HepG2 (cell line): ENCODE measurements at regions not wholly inside any gene's neighbourhood (a gene's known extent, or its start where the extent isn't known, plus 50 kb on each side); places are given as distances from the start of the nearest gene placed in this dataset.

ENCODE experiments used
- ATAC-seq: fragments of 200-7000 bp; cut with Tn5 transposase; 3 replicates; pipeline ENCODE4 v1.9.1; 2020; ENCODE audit warnings: mild to moderate bottlenecking, moderate library complexity
- BruUV-seq: library from RNA; stranded (reverse); fragments of 400-500 nt; replicated peaks from 2 replicates; lab custom pipeline; 2021; lab: Mats Ljungman, UMichigan
- CTCF ChIA-PET: fragments of 300-600 bp; formaldehyde crosslinking; extraction: SDS; loops from one replicate; lab custom pipeline; 2021; ENCODE audit warnings: low total read pairs, inconsistent platforms, low intra/inter-chr PET ratio; lab: Yijun Ruan, JAX
- POLR2A ChIA-PET: fragments of 350-600 bp; sonication (Branson Sonifier 250); formaldehyde crosslinking; loops from one replicate; lab custom pipeline; 2020; ENCODE audit warnings: antibody characterized with exemption, inconsistent platforms; lab: Yijun Ruan, JAX
- DNase-seq: peaks from one replicate; pipeline ENCODE4 v3.0.0-alpha.2; 2015; ENCODE audit warnings: low spot score
- FAIRE-seq: peaks from 3 replicates; lab custom pipeline; 2011; peaks lifted over from hg19 to GRCh38; lab: Jason Lieb, UNC
- H2AFZ ChIP-seq: one replicate; pipeline ENCODE4 v1.6.1; 2011; ENCODE audit warnings: low read length, inconsistent platforms
- H3K27ac ChIP-seq: fragments of 300-600 bp; 3 replicates; pipeline ENCODE4 v1.8.0; 2011; ENCODE audit warnings: mixed run types, mild to moderate bottlenecking, mixed read lengths, low read length, inconsistent platforms; ENCODE audit not compliant: insufficient read depth; ENCODE audit errors: extremely low read length
- H3K27me3 ChIP-seq, 2 experiments: fragments of 200-600 bp in 1 of 2; 2 replicates in 1 of 2; 3 replicates in 1 of 2; pipeline versions ENCODE4 v1.6.0 to v1.8.0; 2011; ENCODE audit warnings: low read length in 2 of 2, mild to moderate bottlenecking in 2 of 2, moderate library complexity in 2 of 2, inconsistent platforms in 1 of 2; ENCODE audit not compliant: insufficient read depth in 2 of 2, control insufficient read depth in 1 of 2
- H3K36me3 ChIP-seq, 2 experiments: fragments of 200-600 bp in 1 of 2; replicated peaks in 1 of 2; 2 replicates in 1 of 2; 3 replicates in 1 of 2; pipeline versions ENCODE4 v1.5.1 to v1.8.0; 2011; ENCODE audit warnings: low read length in 2 of 2, inconsistent platforms in 1 of 2; ENCODE audit not compliant: insufficient read depth in 2 of 2, control insufficient read depth in 1 of 2
- H3K4me1 ChIP-seq: 2 replicates; pipeline ENCODE4 v1.5.1; 2012; ENCODE audit warnings: low read length, inconsistent platforms; ENCODE audit not compliant: insufficient read depth
- H3K4me2 ChIP-seq: 2 replicates; pipeline ENCODE4 v1.6.0; 2011; ENCODE audit warnings: low read depth, low read length, inconsistent platforms
- H3K4me3 ChIP-seq, 3 experiments: fragments of 200-600 bp in 1 of 3; sonication (generic), shearing (Covaris generic) in 1 of 3; replicated peaks in 1 of 3; 2 replicates each; pipeline ENCODE4 v1.5.1; 2011 to 2016; ENCODE audit warnings: low read length in 3 of 3, inconsistent platforms in 2 of 3, low read depth in 2 of 3, mild to moderate bottlenecking in 2 of 3, control low read depth in 1 of 3, mixed read lengths in 1 of 3; ENCODE audit not compliant: insufficient read depth in 1 of 3
- H3K79me2 ChIP-seq: one replicate; pipeline ENCODE4 v1.6.1; 2011; ENCODE audit warnings: low read length, inconsistent platforms; ENCODE audit not compliant: insufficient read depth
- H3K9ac ChIP-seq: 2 replicates; pipeline ENCODE4 v1.6.0; 2011; ENCODE audit warnings: mild to moderate bottlenecking, low read depth, low read length, inconsistent platforms; ENCODE audit not compliant: insufficient read depth
- H3K9me3 ChIP-seq: 2 replicates; pipeline ENCODE4 v1.5.1; 2012; ENCODE audit warnings: mild to moderate bottlenecking, low read length
- H4K20me1 ChIP-seq: 2 replicates; pipeline ENCODE4 v1.6.0; 2011; ENCODE audit warnings: inconsistent platforms, mild to moderate bottlenecking, low read length, moderate library complexity; ENCODE audit not compliant: insufficient read depth
- E2F2 ChIP-seq: sonication (generic); formaldehyde crosslinking; IDR thresholded peaks from 2 replicates; pipeline ENCODE4 v1.4.0; 2020; ENCODE audit warnings: missing genetic modification reagents, borderline replicate concordance
- FOXC1 ChIP-seq: sonication (generic); formaldehyde crosslinking; IDR thresholded peaks from 2 replicates; pipeline ENCODE4 v1.8.0; 2022; ENCODE audit warnings: mild to moderate bottlenecking, missing genetic modification reagents, borderline replicate concordance
- HNRNPH1 ChIP-seq: fragments of 200-400 bp; formaldehyde crosslinking; optimal IDR thresholded peaks from 2 replicates; pipeline ENCODE3; 2017; ENCODE audit warnings: mild to moderate bottlenecking, low read depth, low read length
- MTF2 ChIP-seq: sonication (generic); formaldehyde crosslinking; IDR thresholded peaks from 2 replicates; pipeline ENCODE4 v1.5.0; 2020; ENCODE audit warnings: missing genetic modification reagents, borderline replicate concordance
- ONECUT2 ChIP-seq: sonication (generic); formaldehyde crosslinking; IDR thresholded peaks from 2 replicates; pipeline ENCODE4 v1.4.0; 2020; ENCODE audit warnings: missing genetic modification reagents
- PBX2 ChIP-seq: IDR thresholded peaks from 2 replicates; pipeline ENCODE4 v1.6.1; 2016; ENCODE audit warnings: control low read depth
- PRDM10 ChIP-seq: sonication (generic); formaldehyde crosslinking; IDR thresholded peaks from 2 replicates; pipeline ENCODE4 v1.4.0; 2020; ENCODE audit warnings: low read depth, missing genetic modification reagents
- SATB2 ChIP-seq: sonication (generic); formaldehyde crosslinking; IDR thresholded peaks from 2 replicates; pipeline ENCODE4 v1.5.0; 2020; ENCODE audit warnings: missing genetic modification reagents
- SP140L ChIP-seq: sonication (generic); formaldehyde crosslinking; IDR thresholded peaks from 2 replicates; pipeline ENCODE4 v1.4.0; 2020; ENCODE audit warnings: missing genetic modification reagents, borderline replicate concordance
- TP53 ChIP-seq: sonication (generic); formaldehyde crosslinking; conservative IDR thresholded peaks from 2 replicates; pipeline ENCODE4 v1.4.0; 2020; ENCODE audit warnings: missing genetic modification reagents
- YEATS4 ChIP-seq: sonication (generic); formaldehyde crosslinking; IDR thresholded peaks from 2 replicates; pipeline ENCODE4 v1.4.0; 2020; ENCODE audit warnings: missing genetic modification reagents, borderline replicate concordance
- ZFY ChIP-seq: sonication (generic); formaldehyde crosslinking; IDR thresholded peaks from 2 replicates; pipeline ENCODE4 v1.4.0; 2020; ENCODE audit warnings: missing genetic modification reagents
- ZGPAT ChIP-seq: IDR thresholded peaks from 2 replicates; pipeline ENCODE4 v1.6.1; 2016; ENCODE audit warnings: mild to moderate bottlenecking
- ZNF280B ChIP-seq: sonication (generic); formaldehyde crosslinking; IDR thresholded peaks from 2 replicates; pipeline ENCODE4 v1.5.0; 2020; ENCODE audit warnings: missing genetic modification reagents, mild to moderate bottlenecking, borderline replicate concordance
- ZNF7 ChIP-seq: IDR thresholded peaks from 2 replicates; pipeline ENCODE4 v1.6.1; 2016; ENCODE audit warnings: missing biosample characterization, missing genetic modification reagents
- ZNF747 ChIP-seq: sonication (generic); formaldehyde crosslinking; IDR thresholded peaks from 2 replicates; pipeline ENCODE4 v1.8.1; 2023; ENCODE audit warnings: missing genetic modification reagents, mild to moderate bottlenecking, borderline replicate concordance
- ZNF768 ChIP-seq: sonication (generic); formaldehyde crosslinking; IDR thresholded peaks from 2 replicates; pipeline ENCODE4 v1.4.0; 2020; ENCODE audit warnings: missing genetic modification reagents
- WGBS: methylation state at CpG from one replicate; pipeline ENCODE4 v1.1.6; 2017; ENCODE audit warnings: low lambda C conversion rate; 5-methylcytosine and 5-hydroxymethylcytosine counted together
- in situ Hi-C: cut with HindIII; loops from 2 replicates; pipeline ENCODE4 v1.10.0; 2017; ENCODE audit warnings: low pct_unique_long_range_greater_than_20kb; ENCODE audit not compliant: extremely low pct_ligation_motif_present
- intact Hi-C: fragments of 100-400 bp; cut with micrococcal nuclease; formaldehyde crosslinking; loops from one replicate; pipeline ENCODE4 v1.10.0; 2022; ENCODE audit not compliant: unreplicated experiment

GRCh38 chr10:105988848-105989247 lies 1175.7 kb downstream of the SORCS1 start:
- no TSS peak for BruUV-seq
- POLR2A ChIA-PET: no interaction called here
- H3K79me2 ChIP-seq: no peaks in the 10 kb centered on the region
- no peak overlapping the region for H3K9ac ChIP-seq
- H2AFZ ChIP-seq: no peak overlapping the region
- WGBS: 0% methylated on average over 1 of the region's 1 CpG
- in situ Hi-C loops (no loop called here), intact Hi-C loops (no loop called here)
- no peak overlapping the region for H3K4me2 ChIP-seq
- H3K4me3 ChIP-seq: no peak overlapping the region
- H3K27me3 ChIP-seq: no peaks in the 10 kb centered on the region; a peak in 1 of 5 replicates
- CTCF ChIA-PET: no interaction called here
- H3K27ac ChIP-seq: no peak overlapping the region
- FAIRE-seq (no peak), ATAC-seq (no peak), DNase-seq (no peak)
- H4K20me1 ChIP-seq: no peaks in the 10 kb centered on the region
- no peaks in the 10 kb centered on the region for H3K36me3 ChIP-seq
- no peaks in the 10 kb centered on the region for H3K4me1 ChIP-seq
- H3K9me3 ChIP-seq: peaks cover 89% of the 10 kb centered on the region
- TF ChIP-seq PRDM10 (no peak), TP53 (CRISPR knock-in tag) (no peak), ZNF280B (CRISPR knock-in tag) (no peak), YEATS4 (no peak), HNRNPH1 (no peak), E2F2 (CRISPR knock-in tag) (no peak), SP140L (CRISPR knock-in tag) (no peak), ZFY (CRISPR knock-in tag) (no peak), ZNF747 (CRISPR knock-in tag) (no peak), ZNF7 (CRISPR knock-in tag) (no peak), SATB2 (CRISPR knock-in tag) (no peak), FOXC1 (CRISPR knock-in tag) (no peak), MTF2 (CRISPR knock-in tag) (no peak), ZNF768 (CRISPR knock-in tag) (no peak), ZGPAT (CRISPR knock-in tag) (no peak), ONECUT2 (CRISPR knock-in tag) (no peak), PBX2 (CRISPR knock-in tag) (no peak)
